ENCODE measurements at regions not wholly inside any gene's neighbourhood (a gene's known extent, or its start where the extent isn't known, plus 50 kb on each side); places are given as distances from the start of the nearest gene placed in this dataset.

DNA sequence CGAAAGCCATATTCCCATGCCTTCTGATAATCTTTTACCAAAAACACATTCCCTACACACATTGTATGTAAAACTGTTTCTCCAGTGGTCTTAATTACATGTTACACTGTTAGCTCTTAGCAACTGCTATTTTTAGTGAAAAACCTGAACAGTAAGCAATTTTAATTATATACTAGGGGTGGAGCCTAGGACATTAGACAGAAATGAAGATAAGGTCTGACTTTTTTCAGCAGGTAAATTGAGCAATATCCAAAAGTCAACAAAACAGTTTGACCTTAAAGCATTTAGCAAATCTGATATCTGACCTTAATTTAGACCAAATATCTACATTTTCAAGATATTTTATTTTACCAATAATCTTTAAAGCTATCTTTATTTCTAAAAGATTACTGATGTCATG, 60.2 kb downstream of the PDE6H start:
- DNase-seq (ENCODE audit: low spot score) = no peak

GRCh38 chr12:15033641-15034040, 60.8 kb downstream of the PDE6H start:
- no peak for DNase-seq (ENCODE audit: low spot score)

- DNase-seq (ENCODE audit: low spot score) = no peak
Observed at GRCh38 chr12:15035185-15035584, 62.3 kb downstream of the PDE6H start.

DNA sequence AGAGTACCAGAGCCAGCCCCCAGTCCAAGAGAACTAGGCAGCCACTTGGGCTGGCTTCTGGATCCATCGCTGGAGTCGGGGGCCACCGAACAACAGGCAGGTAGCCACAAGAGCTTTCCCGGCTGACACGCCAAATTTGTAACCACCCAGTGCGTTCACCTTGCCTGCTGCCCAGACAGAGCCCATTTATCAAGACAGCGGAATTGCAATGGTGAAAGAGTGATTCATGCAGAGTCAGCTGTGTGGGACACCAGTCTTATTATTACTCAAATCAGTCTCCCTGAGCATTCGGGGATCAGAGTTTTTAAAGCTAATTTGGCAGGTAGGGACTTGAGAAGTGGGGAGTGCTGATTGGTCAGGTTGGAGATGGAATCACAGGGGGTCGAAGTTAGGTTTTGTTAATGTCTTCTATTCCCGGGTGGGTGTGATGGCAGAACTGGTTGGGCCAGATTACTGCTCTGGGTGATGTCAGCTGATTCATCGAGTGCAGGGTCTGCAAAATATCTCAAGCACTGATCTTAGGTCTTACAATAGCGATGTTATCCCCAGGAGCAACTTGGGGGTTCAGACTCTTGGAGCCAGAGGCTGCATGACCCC, 64.3 kb downstream of the PDE6H start:
- no peak for DNase-seq (ENCODE audit: low spot score)

- no peak for DNase-seq (ENCODE audit: low spot score)
Observed at GRCh38 chr12:15038137-15038536, 65.3 kb downstream of the PDE6H start.

DNA sequence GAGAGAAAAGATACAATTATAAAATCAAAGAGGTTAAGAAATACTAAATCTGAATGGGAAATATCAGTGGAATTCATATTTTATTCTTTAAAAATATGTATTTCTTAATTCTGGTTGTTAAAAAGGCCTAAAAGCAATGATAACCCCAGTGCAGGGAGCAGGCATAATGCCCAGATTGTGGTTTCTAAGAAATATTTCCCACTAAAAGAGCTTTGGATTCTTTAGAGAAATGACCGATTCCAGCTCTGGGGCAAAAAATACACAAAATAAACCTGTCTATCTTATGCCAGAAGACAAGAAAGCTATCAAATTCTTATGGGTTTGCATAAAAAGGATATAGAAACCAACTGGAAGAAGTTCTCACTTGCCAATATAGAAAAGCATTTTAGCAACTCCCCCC, 71.6 kb downstream of the PDE6H start:
- DNase-seq (ENCODE audit: low spot score) = no peak

GRCh38 chr12:15045451-15045850, 72.6 kb downstream of the PDE6H start:
- no peak for DNase-seq (ENCODE audit: low spot score)

- no peak for DNase-seq (ENCODE audit: low spot score)
Observed at GRCh38 chr12:15047611-15048010, 74.8 kb downstream of the PDE6H start.

- DNase-seq (ENCODE audit: low spot score) = no peak
Observed at GRCh38 chr12:15049461-15050153, 76.8 kb downstream of the PDE6H start.

GRCh38 chr12:15050659-15051058, 77.8 kb downstream of the PDE6H start:
- peak; percentile 73 for DNase-seq (ENCODE audit: low spot score)

DNA sequence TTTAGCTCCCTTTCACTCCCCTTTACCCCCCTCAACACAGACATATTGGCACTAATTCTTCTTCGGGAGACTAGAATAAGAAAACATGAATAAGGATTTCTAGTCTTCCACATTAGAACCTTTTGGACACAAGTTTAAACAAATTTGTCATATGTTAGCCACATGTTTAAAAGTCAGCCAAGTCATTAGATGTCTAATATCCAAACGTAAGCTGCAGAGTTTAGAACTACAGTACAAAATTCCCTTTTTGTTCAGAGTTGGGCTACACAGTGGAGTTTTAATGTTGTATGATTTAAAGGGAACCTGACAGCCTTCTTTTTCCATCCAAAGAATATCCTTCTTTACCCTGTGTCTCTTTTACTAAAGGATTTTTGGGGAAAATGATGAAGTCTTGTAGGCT, 79.8 kb downstream of the PDE6H start:
- no peak for DNase-seq (ENCODE audit: low spot score)

DNA sequence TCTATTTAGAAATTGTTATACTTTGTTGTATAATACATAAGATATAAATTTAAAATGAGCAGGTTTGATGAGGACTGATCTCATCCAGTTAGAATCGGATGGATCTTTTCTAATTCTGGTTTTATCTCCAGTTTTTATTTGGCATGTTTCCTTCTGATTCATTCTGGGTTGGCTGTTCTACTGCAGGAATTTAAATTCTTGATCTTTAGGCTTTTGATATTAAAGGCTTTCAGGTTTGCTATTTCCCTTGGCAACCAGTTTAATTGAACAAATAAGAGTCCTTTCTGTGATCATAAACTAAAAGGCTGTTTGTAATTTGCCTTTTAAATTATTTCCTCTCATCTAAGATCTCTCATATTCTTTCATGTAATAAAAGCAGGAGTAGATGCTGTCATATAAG, 83.4 kb downstream of the PDE6H start:
- DNase-seq (ENCODE audit: low spot score) = no peak
